Activated naive CD4-positive, alpha-beta T cell treated with Interleukin-2 at 50 U/mL for 16 hours (primary cell): ENCODE measurements at regions not wholly inside any gene's neighbourhood (a gene's known extent, or its start where the extent isn't known, plus 50 kb on each side); places are given as distances from the start of the nearest gene placed in this dataset.
"Not testable (repeated sequence)": the region's sequence is repeated elsewhere in the genome, so short reads cannot be mapped to it uniquely, and the experiment has no call there.

Experiments
- DNase-seq: peaks from one replicate; pipeline ENCODE4 v3.0.0-alpha.2; 2020

GRCh38 chr13:80022146-80022545, 318.8 kb downstream of the SPRY2 start:
- DNase-seq: no peak

GRCh38 chr13:80012251-80012650, 328.7 kb downstream of the SPRY2 start:
- DNase-seq: no peak

GRCh38 chr13:80011448-80012212, 329.3 kb downstream of the SPRY2 start:
- DNase-seq: no peak

GRCh38 chr13:80010846-80011245, 330.1 kb downstream of the SPRY2 start:
- DNase-seq: no peak

- no peak for DNase-seq
These were observed 330.6 kb downstream of the SPRY2 start for GRCh38 chr13:80010286-80010831.

- DNase-seq: no peak
These were observed 331.2 kb downstream of the SPRY2 start for GRCh38 chr13:80009760-80010159.

- DNase-seq: no peak
These were observed 334.0 kb downstream of the SPRY2 start for GRCh38 chr13:80006940-80007339.

GRCh38 chr13:80001510-80001842, 339.4 kb downstream of the SPRY2 start:
- no peak for DNase-seq

GRCh38 chr13:80000684-80001509, 340.0 kb downstream of the SPRY2 start:
- DNase-seq: no peak

GRCh38 chr13:79999601-80000000, 341.3 kb downstream of the SPRY2 start:
- DNase-seq: no peak

GRCh38 chr13:79998381-79998880, 342.5 kb downstream of the SPRY2 start:
- no peak for DNase-seq

- no peak for DNase-seq
These were observed 343.7 kb downstream of the SPRY2 start for GRCh38 chr13:79997244-79997643.

GRCh38 chr13:79995334-79995733, 345.6 kb downstream of the SPRY2 start:
- no peak for DNase-seq

- no peak for DNase-seq
These were observed 348.8 kb downstream of the SPRY2 start for GRCh38 chr13:79992111-79992510.

GRCh38 chr13:79990048-79990447, 350.9 kb downstream of the SPRY2 start:
- no peak for DNase-seq

GRCh38 chr13:79989217-79989661, 351.7 kb downstream of the SPRY2 start:
- DNase-seq: no peak

GRCh38 chr13:79988573-79988972, 352.4 kb downstream of the SPRY2 start:
- DNase-seq: no peak

- DNase-seq: no peak
These were observed 353.2 kb downstream of the SPRY2 start for GRCh38 chr13:79987761-79988160.

- DNase-seq: no peak
These were observed 353.6 kb downstream of the SPRY2 start for GRCh38 chr13:79987323-79987722.

- no peak for DNase-seq
These were observed 354.0 kb downstream of the SPRY2 start for GRCh38 chr13:79986890-79987289.

GRCh38 chr13:79974935-79975650, 365.8 kb downstream of the SPRY2 start:
- DNase-seq: not testable (repeated sequence)

GRCh38 chr13:79973533-79973963, 367.4 kb downstream of the SPRY2 start:
- DNase-seq: no peak

- DNase-seq: no peak
These were observed 368.8 kb downstream of the SPRY2 start for GRCh38 chr13:79972066-79972569.
